ENCODE measurements at regions not wholly inside any gene's neighbourhood (a gene's known extent, or its start where the extent isn't known, plus 50 kb on each side); places are given as distances from the start of the nearest gene placed in this dataset.

- in situ Hi-C loops (cut with MboI; ENCODE audit: low pct_unique_long_range_greater_than_20kb, low sequenced_read_pairs, unreplicated experiment) = no loop called here
- TF ChIP-seq CTCF (IDR thresholded peaks at IDR 0.05; ENCODE audit: extremely low read depth, insufficient read depth, missing control alignments) = no peak
- no peak for DNase-seq (ENCODE audit: low spot score)
Measured at GRCh38 chr7:125126376-125126775, 196.8 kb upstream of the POT1 start.

GRCh38 chr7:125125315-125125714 is 195.7 kb upstream of the POT1 start:
- no peak for TF ChIP-seq CTCF (IDR thresholded peaks at IDR 0.05; ENCODE audit: extremely low read depth, insufficient read depth, missing control alignments)
- no peak for DNase-seq (ENCODE audit: low spot score)
- in situ Hi-C loops (cut with MboI; ENCODE audit: low pct_unique_long_range_greater_than_20kb, low sequenced_read_pairs, unreplicated experiment) = no loop called here

GRCh38 chr7:125122173-125122572 is 192.5 kb upstream of the POT1 start:
- in situ Hi-C loops (cut with MboI; ENCODE audit: low pct_unique_long_range_greater_than_20kb, low sequenced_read_pairs, unreplicated experiment) = no loop called here

GRCh38 chr7:125119559-125120115 is 190.0 kb upstream of the POT1 start:
- in situ Hi-C loops (cut with MboI; ENCODE audit: low pct_unique_long_range_greater_than_20kb, low sequenced_read_pairs, unreplicated experiment) = no loop called here
- DNase-seq (ENCODE audit: low spot score) = no peak
- TF ChIP-seq CTCF (IDR thresholded peaks at IDR 0.05; ENCODE audit: extremely low read depth, insufficient read depth, missing control alignments) = no peak

More at GRCh38 chr7:125122173-125122572, 192.5 kb upstream of the POT1 start:
- no peak for DNase-seq (ENCODE audit: low spot score)
- no peak for TF ChIP-seq CTCF (IDR thresholded peaks at IDR 0.05; ENCODE audit: extremely low read depth, insufficient read depth, missing control alignments)

GRCh38 chr7:125118444-125118843 is 188.8 kb upstream of the POT1 start:
- DNase-seq (ENCODE audit: low spot score) = no peak
- TF ChIP-seq CTCF (IDR thresholded peaks at IDR 0.05; ENCODE audit: extremely low read depth, insufficient read depth, missing control alignments) = no peak

GRCh38 chr7:125112850-125113249 is 183.2 kb upstream of the POT1 start:
- no peak for DNase-seq (ENCODE audit: low spot score)
- no peak for TF ChIP-seq CTCF (IDR thresholded peaks at IDR 0.05; ENCODE audit: extremely low read depth, insufficient read depth, missing control alignments)
- in situ Hi-C loops (cut with MboI; ENCODE audit: low pct_unique_long_range_greater_than_20kb, low sequenced_read_pairs, unreplicated experiment) = no loop called here

More at GRCh38 chr7:125118444-125118843, 188.8 kb upstream of the POT1 start:
- in situ Hi-C loops (cut with MboI; ENCODE audit: low pct_unique_long_range_greater_than_20kb, low sequenced_read_pairs, unreplicated experiment) = no loop called here
